Limb (tissue), 2 donors: ENCODE measurements at regions not wholly inside any gene's neighbourhood (a gene's known extent, or its start where the extent isn't known, plus 50 kb on each side); places are given as distances from the start of the nearest gene placed in this dataset.
"Not testable (repeated sequence)": the region's sequence is repeated elsewhere in the genome, so short reads cannot be mapped to it uniquely, and the experiment has no call there.

Source experiments
- DNase-seq, 2 donors: peaks; one replicate each; pipeline ENCODE4 v3.0.0-alpha.2; 2016; ENCODE audit errors: extremely low spot score in 2 of 2

- no peak for DNase-seq
Measured at GRCh38 chr3:118597184-118597583, 437.5 kb downstream of the IGSF11 start.

- no peak for DNase-seq
Measured at GRCh38 chr3:118607915-118608820, 426.5 kb downstream of the IGSF11 start.

GRCh38 chr3:118618247-118619040 lies 416.2 kb downstream of the IGSF11 start:
- no peak for DNase-seq

- no peak for DNase-seq
Measured at GRCh38 chr3:118626453-118626852, 408.2 kb downstream of the IGSF11 start.

- peak; percentile 82 to 86 for DNase-seq
Measured at GRCh38 chr3:118628704-118629341, 405.8 kb downstream of the IGSF11 start.

- DNase-seq = no peak
Measured at GRCh38 chr3:118629821-118630220, 404.8 kb downstream of the IGSF11 start.

- no peak for DNase-seq
Measured at GRCh38 chr3:118635711-118636110, 398.9 kb downstream of the IGSF11 start.

- DNase-seq = no peak
Measured at GRCh38 chr3:118636841-118637240, 397.8 kb downstream of the IGSF11 start.

GRCh38 chr3:118637846-118638245 lies 396.8 kb downstream of the IGSF11 start:
- DNase-seq = no peak

- DNase-seq = peak; percentile 30 to 60
Measured at GRCh38 chr3:118641608-118642007, 393.0 kb downstream of the IGSF11 start.

GRCh38 chr3:118671192-118671591 lies 363.5 kb downstream of the IGSF11 start:
- no peak for DNase-seq

GRCh38 chr3:118675305-118675704 lies 359.3 kb downstream of the IGSF11 start:
- DNase-seq = no peak

GRCh38 chr3:118678663-118679062 lies 356.0 kb downstream of the IGSF11 start:
- not testable (repeated sequence) for DNase-seq

GRCh38 chr3:118682921-118683320 lies 351.7 kb downstream of the IGSF11 start:
- peak in 1 of 2 donors; percentile 77 for DNase-seq

- DNase-seq = no peak
Measured at GRCh38 chr3:118683636-118684035, 351.0 kb downstream of the IGSF11 start.

- no peak for DNase-seq
Measured at GRCh38 chr3:118688396-118688884, 346.2 kb downstream of the IGSF11 start.

GRCh38 chr3:118692416-118692815 lies 342.2 kb downstream of the IGSF11 start:
- no peak for DNase-seq

GRCh38 chr3:118705487-118706219 lies 329.0 kb downstream of the IGSF11 start:
- DNase-seq = no peak

- DNase-seq = no peak
Measured at GRCh38 chr3:118707991-118708390, 326.7 kb downstream of the IGSF11 start.

GRCh38 chr3:118710532-118710931 lies 324.1 kb downstream of the IGSF11 start:
- DNase-seq = no peak
